IMR-90 (cell line): ENCODE measurements at regions not wholly inside any gene's neighbourhood (a gene's known extent, or its start where the extent isn't known, plus 50 kb on each side); places are given as distances from the start of the nearest gene placed in this dataset.
A peak's percentile ranks its signal among the peaks of the same experiment; 100 is the strongest.

Experiments used
- ATAC-seq: fragments of 200-7000 bp; cut with Tn5 transposase; 2 replicates; pipeline ENCODE4 v1.9.1; 2020; ENCODE audit warnings: low read depth, mild to moderate bottlenecking, moderate library complexity
- BruUV-seq: library from RNA; stranded (reverse); fragments of 400-500 nt; replicated peaks from 2 replicates; lab custom pipeline; 2021; lab: Mats Ljungman, UMichigan
- CTCF ChIA-PET: fragments of 300-600 bp; formaldehyde crosslinking; extraction: SDS; loops from one replicate; lab custom pipeline; 2021; ENCODE audit warnings: antibody characterized with exemption; lab: Yijun Ruan, JAX
- POLR2A ChIA-PET: fragments of 300-600 bp; sonication (Branson Sonifier 250); formaldehyde crosslinking; loops from one replicate; lab custom pipeline; 2022; ENCODE audit warnings: antibody characterized with exemption; ENCODE audit not compliant: unreplicated experiment; lab: Charles Lee
- DNase-seq: peaks from one replicate; pipeline ENCODE4 v3.0.0; 2013
- H2AFZ ChIP-seq: replicated peaks from 2 replicates; pipeline ENCODE3; 2013; ENCODE audit warnings: low read length, mild to moderate bottlenecking; ENCODE audit not compliant: poor library complexity
- H2AK5ac ChIP-seq: 2 replicates; pipeline ENCODE4 v1.6.1; 2013; ENCODE audit warnings: low read depth, low read length, inconsistent platforms
- H2AK9ac ChIP-seq: replicated peaks from 2 replicates; pipeline ENCODE3; 2013; ENCODE audit warnings: mild to moderate bottlenecking, low read depth, low read length, moderate library complexity; ENCODE audit not compliant: poor library complexity
- H2BK120ac ChIP-seq: 2 replicates; pipeline ENCODE4 v1.6.1; 2013; ENCODE audit warnings: low read depth, low read length, inconsistent platforms
- H2BK15ac ChIP-seq: 3 replicates; pipeline ENCODE4 v1.6.1; 2013; ENCODE audit warnings: low read depth, low read length, inconsistent platforms
- H2BK20ac ChIP-seq: 2 replicates; pipeline ENCODE4 v1.6.1; 2013; ENCODE audit warnings: low read depth, mild to moderate bottlenecking, inconsistent platforms, low read length, moderate library complexity
- H2BK5ac ChIP-seq: 2 replicates; pipeline ENCODE4 v1.6.1; 2013; ENCODE audit warnings: mild to moderate bottlenecking, low read depth, low read length, inconsistent platforms; ENCODE audit not compliant: poor library complexity, severe bottlenecking
- H3K14ac ChIP-seq: replicated peaks from 2 replicates; pipeline ENCODE4 v1.6.1; 2013; ENCODE audit warnings: low read depth, low read length, inconsistent platforms
- H3K18ac ChIP-seq: 2 replicates; pipeline ENCODE4 v1.6.1; 2013; ENCODE audit warnings: low read depth, low read length, control low read depth
- H3K23ac ChIP-seq: 2 replicates; pipeline ENCODE4 v1.6.1; 2013; ENCODE audit warnings: low read depth, low read length, inconsistent platforms
- H3K27ac ChIP-seq: 2 replicates; pipeline ENCODE4 v1.5.1; 2013; ENCODE audit warnings: mild to moderate bottlenecking, control low read depth, low read length; ENCODE audit not compliant: insufficient read depth
- H3K27me3 ChIP-seq: 2 replicates; pipeline ENCODE4 v1.6.1; 2013; ENCODE audit warnings: low read length; ENCODE audit not compliant: control insufficient read depth, insufficient read depth
- H3K36me3 ChIP-seq: 2 replicates; pipeline ENCODE4 v1.6.1; 2013; ENCODE audit warnings: low read length, mixed read lengths; ENCODE audit not compliant: control insufficient read depth, insufficient read depth
- H3K4ac ChIP-seq: 2 replicates; pipeline ENCODE4 v1.6.1; 2013; ENCODE audit warnings: low read depth, low read length, inconsistent platforms
- H3K4me1 ChIP-seq: 2 replicates; pipeline ENCODE4 v1.6.1; 2013; ENCODE audit warnings: low read length, mixed read lengths; ENCODE audit not compliant: control insufficient read depth, insufficient read depth
- H3K4me2 ChIP-seq: 2 replicates; pipeline ENCODE4 v1.6.1; 2013; ENCODE audit warnings: low read depth, mild to moderate bottlenecking, control low read depth, low read length, moderate library complexity
- H3K4me3 ChIP-seq: 2 replicates; pipeline ENCODE4 v1.5.1; 2013; ENCODE audit warnings: low read depth, mild to moderate bottlenecking, control low read depth, low read length, moderate library complexity; ENCODE audit not compliant: insufficient read depth
- H3K56ac ChIP-seq: 2 replicates; pipeline ENCODE4 v1.6.1; 2013; ENCODE audit warnings: low read length, inconsistent platforms; ENCODE audit not compliant: insufficient read depth; ENCODE audit errors: extremely low read depth
- H3K79me1 ChIP-seq, 2 experiments: 2 replicates each; pipeline ENCODE4 v1.6.1; 2013; ENCODE audit warnings: low read length in 2 of 2, inconsistent platforms in 1 of 2, low read depth in 1 of 2
- H3K9ac ChIP-seq: 2 replicates; pipeline ENCODE4 v1.6.1; 2013; ENCODE audit warnings: low read depth, low read length, control low read depth
- H3K9me1 ChIP-seq: 2 replicates; pipeline ENCODE4 v1.6.1; 2013; ENCODE audit warnings: low read length, inconsistent platforms; ENCODE audit not compliant: insufficient read depth
- H3K9me3 ChIP-seq: 2 replicates; pipeline ENCODE4 v1.6.1; 2013; ENCODE audit warnings: low read length; ENCODE audit not compliant: control insufficient read depth, insufficient read depth
- H4K20me1 ChIP-seq: 2 replicates; pipeline ENCODE4 v1.6.1; 2013; ENCODE audit warnings: low read length, inconsistent platforms; ENCODE audit not compliant: insufficient read depth
- H4K5ac ChIP-seq: 2 replicates; pipeline ENCODE4 v1.6.1; 2013; ENCODE audit warnings: mild to moderate bottlenecking, low read depth, low read length, control low read depth
- H4K8ac ChIP-seq, 2 experiments: 2 replicates each; pipeline ENCODE4 v1.6.1; 2013; ENCODE audit warnings: low read depth in 2 of 2, low read length in 2 of 2, control low read depth in 1 of 2, inconsistent platforms in 1 of 2
- H4K91ac ChIP-seq: 2 replicates; pipeline ENCODE4 v1.6.1; 2013; ENCODE audit warnings: low read depth, low read length, inconsistent platforms; ENCODE audit not compliant: insufficient read depth
- CEBPB ChIP-seq: IDR thresholded peaks from 2 replicates; pipeline ENCODE4 v1.6.1; 2012; ENCODE audit warnings: low read depth, low read length, improper control_type of control experiment
- CHD1 ChIP-seq: IDR thresholded peaks from 2 replicates; pipeline ENCODE4 v1.6.1; 2012; ENCODE audit warnings: low read depth, low read length, improper control_type of control experiment
- CTCF ChIP-seq: conservative IDR thresholded peaks from 2 replicates; pipeline ENCODE4 v1.5.1; 2012; ENCODE audit warnings: mild to moderate bottlenecking, low read depth, low read length, improper control_type of control experiment
- FOS ChIP-seq: fragments of 150-350 bp; IDR thresholded peaks from 2 replicates; pipeline ENCODE4 v1.6.1; 2016; ENCODE audit warnings: low read depth, low read length
- MAFK ChIP-seq: IDR thresholded peaks from 2 replicates; pipeline ENCODE4 v1.6.1; 2012; ENCODE audit warnings: low read depth, low read length, improper control_type of control experiment
- MAZ ChIP-seq: IDR thresholded peaks from 2 replicates; pipeline ENCODE4 v1.6.1; 2012; ENCODE audit warnings: low read depth, mild to moderate bottlenecking, low read length, improper control_type of control experiment, moderate library complexity, borderline replicate concordance
- MXI1 ChIP-seq: IDR thresholded peaks from 2 replicates; pipeline ENCODE4 v1.6.1; 2012; ENCODE audit warnings: low read depth, mild to moderate bottlenecking, low read length, moderate library complexity, borderline replicate concordance
- NFE2L2 ChIP-seq: fragments of 150-350 bp; IDR thresholded peaks from 2 replicates; pipeline ENCODE4 v1.6.1; 2016; ENCODE audit warnings: low read depth, mild to moderate bottlenecking, low read length
- POLR2A ChIP-seq: IDR thresholded peaks from 2 replicates; pipeline ENCODE4 v1.6.1; 2012; ENCODE audit warnings: mild to moderate bottlenecking, low read depth, low read length
- RAD21 ChIP-seq: IDR thresholded peaks from 2 replicates; pipeline ENCODE4 v1.6.1; 2012; ENCODE audit warnings: low read length, improper control_type of control experiment
- RCOR1 ChIP-seq: IDR thresholded peaks from 2 replicates; pipeline ENCODE4 v1.6.1; 2012; ENCODE audit warnings: mild to moderate bottlenecking, low read length, improper control_type of control experiment; ENCODE audit not compliant: insufficient replicate concordance
- RFX5 ChIP-seq: IDR thresholded peaks from 2 replicates; pipeline ENCODE4 v1.8.0; 2012; ENCODE audit warnings: low read depth, mild to moderate bottlenecking, low read length, moderate library complexity
- SMC3 ChIP-seq: fragments of 150-350 bp; IDR thresholded peaks from 2 replicates; pipeline ENCODE4 v1.6.1; 2016; ENCODE audit warnings: low read depth, mild to moderate bottlenecking, antibody characterized with exemption, low read length, moderate library complexity
- USF2 ChIP-seq: fragments of 150-350 bp; IDR thresholded peaks from 2 replicates; pipeline ENCODE4 v1.6.1; 2017; ENCODE audit warnings: mild to moderate bottlenecking, antibody characterized with exemption, low read length, low read depth
- WGBS, 2 experiments: methylation state at CpG; one replicate each; pipeline versions ENCODE4 v1.1.5 to v1.1.7; 2013; ENCODE audit warnings: missing lambda C conversion rate in 2 of 2; ENCODE audit not compliant: insufficient read length in 1 of 2; ENCODE audit errors: extremely low coverage in 2 of 2; 5-methylcytosine and 5-hydroxymethylcytosine counted together
- dilution Hi-C: fragments of 300-500 bp; cut with HindIII; formaldehyde crosslinking; loops from one replicate; pipeline ENCODE4 v1.14.3; 2018; ENCODE audit warnings: low sequenced_read_pairs; ENCODE audit not compliant: unreplicated experiment
- in situ Hi-C: fragments of 300-500 bp; cut with MboI; formaldehyde crosslinking; loops from 3 replicates; pipeline ENCODE4 v1.14.3; 2019; ENCODE audit warnings: low sequenced_read_pairs, inconsistent platforms, mixed read lengths
- intact Hi-C: fragments of 100-400 bp; cut with micrococcal nuclease; formaldehyde crosslinking; loops from 2 replicates; pipeline ENCODE4 v1.10.0; 2022

GRCh38 chr1:228904222-228904621, 168.9 kb downstream of the RHOU start:
- intact Hi-C loops = loop anchor here (10.0 kb wide), 1 partner anchor 321 kb away; no protein-coding TSS in a partner anchor
- POLR2A ChIA-PET = no interaction called here
- Histone ChIP-seq H2AFZ (no peak overlapping the region), H3K4me2 (no peak overlapping the region), H3K4ac (no peak overlapping the region), H4K5ac (no peak overlapping the region), H3K36me3 (no peaks in the 10 kb centered on the region), H2AK5ac (no peak overlapping the region), H3K18ac (no peak overlapping the region; the same call in 1 of the 2 replicates), H3K4me3 (no peak overlapping the region), H3K14ac (no peak overlapping the region), H3K9me3 (no peaks in the 10 kb centered on the region), H2BK15ac (no peak overlapping the region; the same call in 2 of the 3 replicates), H3K9me1 (peaks cover 14% of the 10 kb centered on the region), H2BK120ac (peak overlapping the region; percentile 69; the same call in 1 of the 2 replicates), H4K8ac (no peak overlapping the region), H3K27me3 (no peaks in the 10 kb centered on the region), H3K4me1 (peaks cover 25% of the 10 kb centered on the region), H2BK20ac (no peak overlapping the region), H3K79me1 (no peaks in the 10 kb centered on the region), H3K23ac (no peak overlapping the region), H3K56ac (no peak overlapping the region), H3K27ac (no peak overlapping the region), H4K20me1 (peaks cover 4% of the 10 kb centered on the region; the same call in 1 of the 2 replicates), H3K9ac (no peak overlapping the region), H4K91ac (no peak overlapping the region), H2AK9ac (no peak overlapping the region), H2BK5ac (no peak overlapping the region)
- DNase-seq = no peak
- in situ Hi-C loops = no loop called here
- TF ChIP-seq NFE2L2 = no peak
- TF ChIP-seq RCOR1 = no peak
- no peak for TF ChIP-seq CEBPB
- TF ChIP-seq CHD1 = no peak
- no peak for TF ChIP-seq POLR2A
- TF ChIP-seq RAD21 = no peak
- TF ChIP-seq CTCF = no peak
- no peak for TF ChIP-seq MXI1
- TF ChIP-seq MAFK = no peak
- no peak for TF ChIP-seq USF2
- no peak for TF ChIP-seq FOS
- TF ChIP-seq MAZ = no peak
- TF ChIP-seq SMC3 = no peak
- TF ChIP-seq RFX5 = no peak
- ATAC-seq = no peak
- no TSS peak for BruUV-seq
- CTCF ChIA-PET = no interaction called here
- dilution Hi-C loops = no loop called here
- no CpG with 5 or more reads among the region's 4 CpGs for WGBS, 2 experiments
